ENCODE measurements at regions not wholly inside any gene's neighbourhood (a gene's known extent, or its start where the extent isn't known, plus 50 kb on each side); places are given as distances from the start of the nearest gene placed in this dataset.
"Not testable (repeated sequence)": the region's sequence is repeated elsewhere in the genome, so short reads cannot be mapped to it uniquely, and the experiment has no call there.

DNA sequence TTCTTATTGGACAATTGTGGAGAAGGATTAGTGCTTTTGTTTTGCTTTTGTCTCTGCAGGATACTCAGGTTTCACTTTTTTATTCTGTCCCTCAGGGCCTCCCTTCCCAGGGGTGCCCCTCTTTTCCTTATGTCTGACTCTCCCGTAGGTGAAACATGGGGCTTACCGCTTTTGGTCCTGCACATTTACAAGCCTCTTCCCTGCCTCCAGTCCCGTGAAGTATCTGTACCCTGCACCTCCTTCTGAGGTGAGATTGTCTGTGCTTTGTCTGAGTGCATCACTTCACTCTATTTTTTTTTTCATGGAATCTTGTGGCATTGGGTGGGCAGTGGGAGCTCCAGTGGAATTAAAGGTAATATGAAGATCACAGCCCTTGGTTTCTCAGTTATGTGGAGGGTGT is 758.1 kb upstream of the TPTE start:
- no peak for DNase-seq (ENCODE audit: low spot score)

DNA sequence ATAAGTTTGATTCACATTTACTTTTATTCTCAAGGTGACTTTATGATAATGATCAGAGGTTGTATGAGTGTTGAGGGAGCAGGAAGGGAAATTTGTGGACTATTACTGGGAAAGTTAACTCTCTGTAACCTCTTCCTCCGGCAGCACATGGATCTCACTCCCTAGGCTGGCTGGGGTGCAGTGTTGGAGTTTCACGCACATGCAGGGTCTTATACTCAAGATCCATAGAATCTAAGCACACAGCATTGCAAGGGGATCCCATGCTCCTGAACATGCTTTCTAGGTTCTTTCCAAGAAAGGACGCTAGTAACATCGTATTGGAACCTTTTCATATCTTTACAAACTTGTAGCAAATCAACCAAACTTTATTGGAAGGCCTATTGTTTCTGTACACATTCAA is 757.6 kb upstream of the TPTE start:
- DNase-seq (ENCODE audit: low spot score) = no peak

DNA sequence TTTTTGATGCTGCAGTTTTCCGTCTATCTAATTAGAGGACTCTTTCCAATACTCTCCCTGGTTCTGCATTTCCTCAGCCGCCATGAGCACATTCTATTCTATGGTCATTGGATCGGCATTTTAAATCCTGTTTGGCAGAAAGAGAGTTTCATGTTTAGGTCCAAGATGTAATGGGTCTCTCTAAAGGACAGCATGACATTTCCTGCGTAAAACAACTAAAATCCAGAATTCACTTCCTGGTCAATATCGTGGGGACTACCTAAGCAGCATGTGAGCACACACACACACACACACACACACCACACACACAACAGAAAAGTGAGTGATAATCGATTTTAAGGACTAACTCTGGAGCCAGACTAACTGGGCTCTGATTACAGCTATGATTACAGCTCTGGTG is 757.1 kb upstream of the TPTE start:
- DNase-seq (ENCODE audit: low spot score) = not testable (repeated sequence)

DNA sequence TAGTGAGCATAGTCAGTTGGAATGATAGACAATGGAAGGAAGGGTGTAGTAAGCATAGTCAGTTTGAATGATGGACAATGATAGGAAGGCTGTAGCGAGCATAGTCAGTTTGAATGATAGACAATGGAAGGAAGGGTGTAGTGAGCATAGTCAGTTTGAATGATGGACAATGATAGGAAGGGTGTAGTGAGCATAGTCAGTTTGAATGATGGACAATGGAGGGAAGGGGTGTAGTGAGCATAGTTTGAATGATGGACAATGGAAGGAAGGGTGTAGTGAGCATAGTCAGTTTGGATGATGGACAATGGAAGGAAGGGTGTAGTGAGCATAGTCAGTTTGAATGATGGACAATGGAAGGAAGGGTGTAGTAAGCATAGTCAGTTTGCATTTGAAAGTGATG is 755.8 kb upstream of the TPTE start:
- not testable (repeated sequence) for DNase-seq (ENCODE audit: low spot score)

DNA sequence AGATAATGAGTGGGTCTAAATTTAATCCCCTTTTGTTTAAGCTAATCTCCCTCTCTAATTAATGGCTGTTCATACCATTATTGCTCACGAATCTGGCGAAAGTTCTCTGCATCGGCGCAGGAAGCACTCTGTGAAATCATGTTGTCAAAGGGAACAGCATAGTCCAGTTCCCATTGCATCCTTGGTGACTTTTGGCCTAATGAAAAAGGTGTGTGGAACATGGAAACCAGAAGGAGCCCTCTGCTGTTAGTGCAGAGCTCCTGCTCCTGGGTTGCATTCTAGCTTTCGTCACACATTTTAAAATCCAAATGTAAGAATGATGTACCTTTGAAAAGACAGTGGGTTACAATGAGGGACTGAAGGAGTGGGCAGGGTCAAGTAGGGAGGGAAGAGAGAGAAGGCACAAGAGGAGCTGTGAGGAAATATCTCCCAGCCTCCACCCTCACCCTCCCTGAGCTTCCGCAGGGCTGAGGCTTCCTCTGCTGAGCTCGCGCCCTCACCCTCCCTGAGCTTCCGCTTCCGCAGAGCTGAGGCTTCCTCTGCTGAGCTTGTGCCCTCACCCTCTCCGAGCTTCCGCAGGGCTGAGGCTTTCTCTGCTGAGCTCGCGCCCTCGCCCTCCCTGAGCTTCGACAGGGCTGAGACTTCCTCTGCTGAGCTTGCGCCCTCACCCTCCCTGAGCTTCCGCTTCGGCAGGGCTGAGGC is 754.3 kb upstream of the TPTE start:
- not testable (repeated sequence) for DNase-seq (ENCODE audit: low spot score)

DNA sequence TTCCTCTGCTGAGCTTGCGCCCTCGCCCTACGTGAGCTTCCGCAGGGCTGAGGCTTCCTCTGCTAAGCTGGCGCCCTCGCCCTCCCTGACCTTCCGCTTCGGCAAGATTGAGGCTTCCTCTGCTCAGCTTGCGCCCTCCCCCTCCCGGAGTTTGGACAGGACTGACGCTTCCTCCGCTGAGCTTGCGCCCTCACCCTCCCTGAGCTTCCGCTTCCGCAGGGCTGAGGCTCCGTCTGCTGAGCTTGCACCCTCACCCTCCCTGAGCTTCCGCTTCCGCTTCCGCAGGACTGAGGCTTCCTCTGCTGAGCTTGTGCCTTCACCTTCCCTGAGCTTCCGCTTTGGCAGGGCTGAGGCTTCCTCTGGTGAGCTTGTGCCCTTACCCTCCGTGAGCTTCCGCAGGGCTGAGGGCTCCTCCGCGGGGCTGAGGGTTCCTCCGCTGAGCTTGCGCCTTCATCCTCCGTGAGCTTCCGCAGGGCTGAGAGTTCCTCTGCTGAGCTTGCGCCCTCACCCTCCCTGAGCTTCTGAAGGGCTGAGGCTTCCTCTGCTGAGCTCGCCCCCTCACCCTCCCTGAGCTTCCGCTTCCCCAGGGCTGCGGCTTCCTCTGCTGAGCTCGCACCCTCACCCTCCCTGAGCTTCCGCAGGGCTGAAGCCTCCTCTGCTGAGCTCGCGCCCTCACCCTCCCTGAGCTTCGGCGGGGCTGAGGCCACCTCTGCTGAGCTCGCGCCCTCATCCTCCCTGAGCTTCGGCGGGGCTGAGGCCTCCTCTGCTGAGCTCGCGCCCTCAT is 753.6 kb upstream of the TPTE start:
- no peak for DNase-seq (ENCODE audit: low spot score)

DNA sequence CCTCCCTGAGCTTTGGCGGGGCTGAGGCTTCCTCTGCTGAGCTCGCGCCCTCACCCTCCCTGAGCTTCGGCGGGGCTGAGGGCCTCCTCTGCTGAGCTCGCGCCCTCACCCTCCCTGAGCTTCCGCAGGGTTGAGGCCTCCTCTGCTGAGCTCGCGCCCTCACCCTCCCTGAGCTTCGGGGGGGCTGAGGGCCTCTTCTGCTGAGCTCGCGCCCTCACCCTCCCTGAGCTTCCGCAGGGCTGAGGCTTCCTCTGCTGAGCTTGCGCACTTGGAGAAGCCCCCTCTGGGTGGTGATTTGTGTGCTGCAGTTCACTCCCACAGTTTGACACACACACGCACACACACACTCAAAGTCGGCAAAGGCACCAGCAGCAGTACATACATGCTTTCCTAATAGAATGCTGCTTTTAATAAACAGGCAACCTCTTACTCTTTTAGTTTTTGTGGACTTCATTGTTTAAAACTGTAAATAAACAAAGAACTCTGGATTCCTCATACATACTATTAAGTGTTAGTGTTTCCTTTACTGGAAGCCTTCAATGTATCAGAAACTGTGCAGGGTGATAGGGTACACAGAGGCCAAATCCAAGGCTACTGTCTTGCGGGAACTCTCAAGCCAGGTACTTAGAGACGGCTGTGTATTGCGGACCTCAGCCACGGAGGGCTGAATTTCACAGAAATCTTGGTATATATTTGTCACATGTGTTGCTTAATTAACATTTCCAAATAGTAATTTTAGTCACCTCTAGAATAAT is 752.8 kb upstream of the TPTE start:
- not testable (repeated sequence) for DNase-seq (ENCODE audit: low spot score)

DNA sequence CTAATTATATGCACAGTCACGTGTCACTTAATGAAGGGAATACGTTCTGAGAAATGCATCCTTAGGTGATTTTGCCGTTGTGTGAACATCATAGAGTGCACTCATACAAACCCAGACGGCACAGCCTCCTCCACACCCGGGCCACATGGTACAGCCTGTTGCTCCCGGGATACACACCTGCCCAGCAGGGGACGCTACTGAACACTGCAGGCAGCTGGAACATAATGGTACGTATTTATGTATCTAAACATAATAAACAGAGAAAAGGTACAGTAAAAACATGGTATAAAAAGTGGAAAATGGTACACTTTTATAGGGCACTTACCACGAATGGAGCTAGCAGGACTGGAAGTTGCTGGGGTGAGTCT is 752.3 kb upstream of the TPTE start:
- not testable (repeated sequence) for DNase-seq (ENCODE audit: low spot score)

DNA sequence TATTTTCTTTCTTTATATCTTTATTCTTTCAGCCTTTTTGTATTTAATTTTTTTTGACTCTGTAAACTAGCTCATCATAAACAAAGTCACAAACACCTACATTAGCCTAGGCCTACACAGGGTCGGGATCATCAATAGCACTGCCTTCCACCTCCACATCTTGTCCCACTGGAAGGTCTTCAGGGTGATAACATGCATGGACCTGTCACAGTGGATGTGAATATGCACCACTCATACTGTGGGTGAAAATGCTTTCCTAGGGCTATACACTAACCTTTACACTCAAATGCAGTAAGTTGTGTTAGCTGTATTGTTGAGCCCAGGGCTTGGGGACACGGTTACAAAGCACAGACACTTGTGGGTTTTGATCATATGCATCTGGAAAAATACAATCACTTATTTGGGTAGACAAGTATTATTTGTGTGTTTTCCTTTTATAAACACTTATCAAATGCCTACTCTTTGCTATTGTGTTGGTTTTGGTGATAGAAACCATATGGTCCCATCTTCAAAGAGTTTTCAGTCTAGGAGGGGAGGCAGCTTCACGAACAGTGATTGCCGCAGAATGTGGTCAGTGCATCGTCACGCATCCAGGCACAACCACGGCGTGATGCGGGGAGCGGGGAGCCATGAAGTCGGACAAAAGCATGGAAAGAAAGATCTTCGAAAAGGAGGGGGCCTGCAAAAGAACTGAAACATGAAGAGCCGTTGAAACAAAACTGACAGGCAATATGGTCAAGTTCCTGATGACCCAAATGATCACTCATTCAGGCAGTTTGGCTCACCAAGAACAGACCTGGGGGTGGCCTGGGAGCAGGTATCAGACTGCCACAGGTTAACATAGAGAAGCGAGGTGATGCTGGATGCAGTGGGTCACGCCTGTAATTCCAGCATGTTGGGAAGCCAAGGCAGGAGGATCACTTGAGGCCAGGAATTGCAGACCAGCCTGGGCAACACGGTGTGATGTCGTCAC is 751.4 kb upstream of the TPTE start:
- not testable (repeated sequence) for DNase-seq (ENCODE audit: low spot score)

DNA sequence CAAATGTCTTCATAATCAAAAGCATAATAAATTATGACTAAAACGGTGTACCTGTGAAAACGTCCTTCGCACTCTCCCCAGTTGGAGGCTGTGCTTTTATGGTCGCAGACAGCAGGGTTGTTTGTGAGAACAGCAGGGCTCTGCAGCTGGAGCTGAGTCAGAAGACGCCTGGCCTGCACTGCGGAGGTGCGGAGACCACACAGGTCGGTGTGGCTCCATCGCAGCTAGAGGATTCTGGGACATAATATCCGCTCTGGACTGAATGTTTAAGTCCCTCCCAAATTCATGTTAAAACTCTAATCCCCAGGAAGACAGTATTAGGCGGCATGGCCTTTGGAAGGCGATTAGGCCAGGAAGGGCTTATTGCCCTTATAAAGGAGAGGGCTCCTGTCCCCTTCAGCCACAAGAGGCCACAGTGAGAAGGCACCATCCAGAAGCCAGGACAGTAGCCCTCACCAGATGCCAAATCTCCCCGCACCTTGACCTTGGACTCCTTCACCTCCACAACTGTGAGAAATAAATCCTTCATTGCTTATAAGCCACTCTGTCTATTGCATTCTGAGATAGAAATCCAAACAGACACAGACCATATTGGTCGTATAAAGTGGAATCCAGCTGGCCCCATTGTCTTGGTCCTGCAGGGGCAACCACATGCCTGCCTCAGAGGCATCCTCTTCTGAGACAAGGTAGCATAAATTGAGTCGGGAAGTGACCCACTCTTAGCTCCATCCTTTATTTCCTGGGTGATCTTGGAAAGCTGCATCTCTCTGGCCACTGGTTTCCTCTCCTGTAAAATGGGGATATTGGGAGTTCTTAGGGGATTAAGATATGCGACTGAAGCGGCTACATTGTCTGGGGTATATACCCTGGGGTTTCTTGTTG is 749.7 kb upstream of the TPTE start:
- DNase-seq (ENCODE audit: low spot score) = not testable (repeated sequence)

DNA sequence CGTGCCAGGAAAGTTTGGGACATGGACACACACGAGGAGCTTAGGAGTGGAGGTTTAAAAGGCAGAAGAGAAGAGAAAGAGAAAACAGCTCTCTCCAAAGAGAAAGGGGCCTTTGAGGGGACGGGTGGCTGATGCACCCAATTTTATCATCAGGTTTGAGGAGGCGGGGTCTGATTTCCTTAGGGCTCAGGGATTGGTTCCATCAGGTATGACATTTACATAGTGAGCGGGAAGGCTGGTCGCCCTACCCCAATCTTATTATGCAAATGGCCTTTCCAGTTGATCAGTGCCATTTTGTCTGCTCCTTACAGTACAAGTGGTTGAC is 749.1 kb upstream of the TPTE start:
- no peak for DNase-seq (ENCODE audit: low spot score)

DNA sequence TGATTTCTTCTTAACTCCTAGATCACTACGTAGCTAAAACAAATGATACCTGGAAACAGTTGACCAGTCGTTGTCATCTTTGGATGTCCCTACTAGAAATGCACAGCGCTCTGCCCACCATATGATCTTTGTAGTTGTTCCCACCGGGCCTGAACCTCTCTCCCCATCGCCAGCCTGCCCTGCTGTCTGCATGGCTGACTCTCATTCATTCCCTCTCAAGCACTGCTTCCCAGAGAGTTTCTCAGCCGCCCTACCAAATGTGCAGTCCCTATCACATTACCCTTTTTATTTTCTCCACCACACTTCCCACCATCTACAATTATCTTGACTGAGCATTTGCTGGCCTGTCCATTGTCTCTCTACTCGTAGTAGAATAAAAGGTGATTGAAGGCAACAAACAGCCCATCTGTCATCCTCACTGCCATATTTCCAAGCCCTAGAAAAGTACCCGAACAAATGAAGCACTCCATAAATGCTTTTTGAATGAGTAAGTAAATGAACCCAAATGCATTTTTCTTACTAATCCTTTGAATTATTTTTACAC is 748.4 kb upstream of the TPTE start:
- DNase-seq (ENCODE audit: low spot score) = not testable (repeated sequence)

DNA sequence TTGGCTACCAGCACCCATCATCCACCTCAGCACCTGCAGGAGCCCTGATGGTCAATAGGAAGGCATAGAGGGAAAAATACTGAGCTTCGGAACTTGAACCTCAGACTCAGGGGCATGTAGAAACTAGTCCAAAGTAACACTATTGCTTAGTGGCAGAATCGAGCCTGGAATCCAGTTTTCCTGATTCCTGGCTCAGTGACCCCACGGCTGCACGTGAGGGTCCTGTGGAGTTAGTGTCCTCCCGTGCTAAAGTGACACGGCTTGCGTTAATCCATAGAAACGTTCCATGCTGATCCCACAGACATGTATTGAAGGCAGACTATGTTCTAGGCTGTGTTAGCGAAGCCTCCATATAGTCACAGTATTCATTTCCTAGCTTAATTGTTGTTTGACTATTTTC is 747.0 kb upstream of the TPTE start:
- no peak for DNase-seq (ENCODE audit: low spot score)

DNA sequence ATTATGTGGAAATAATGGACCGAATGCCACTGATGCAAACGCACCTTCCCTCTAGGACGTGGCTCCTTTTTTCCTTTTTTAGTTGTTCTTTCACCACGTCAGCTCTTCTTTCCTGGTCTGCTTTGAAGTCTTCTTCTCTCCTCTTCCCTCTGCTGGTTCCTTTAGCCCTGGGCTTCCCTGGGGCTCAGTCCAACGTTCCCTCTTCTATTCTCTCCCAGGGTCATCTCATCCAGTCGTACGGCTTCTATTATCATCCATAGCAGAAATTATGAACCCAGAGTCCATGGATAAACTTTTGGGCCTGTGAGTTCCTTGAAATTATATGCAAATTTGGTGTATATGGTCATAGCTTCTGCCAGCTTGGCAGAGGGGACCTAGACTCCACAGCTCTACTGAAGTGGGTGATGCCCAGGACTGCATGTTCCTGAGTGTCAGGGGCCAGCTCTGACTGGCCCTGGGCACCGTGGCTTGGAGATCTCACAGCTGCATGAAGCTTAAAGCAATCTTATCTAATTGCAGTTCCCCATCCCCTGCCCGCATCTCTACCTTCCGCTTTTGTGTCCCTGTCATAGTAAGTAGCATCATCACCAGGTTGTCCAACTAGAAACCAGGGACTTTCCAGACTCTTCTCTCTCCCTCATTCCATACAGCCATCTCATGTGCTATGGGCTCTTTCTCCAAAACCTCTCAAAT is 746.3 kb upstream of the TPTE start:
- DNase-seq (ENCODE audit: low spot score) = not testable (repeated sequence)

DNA sequence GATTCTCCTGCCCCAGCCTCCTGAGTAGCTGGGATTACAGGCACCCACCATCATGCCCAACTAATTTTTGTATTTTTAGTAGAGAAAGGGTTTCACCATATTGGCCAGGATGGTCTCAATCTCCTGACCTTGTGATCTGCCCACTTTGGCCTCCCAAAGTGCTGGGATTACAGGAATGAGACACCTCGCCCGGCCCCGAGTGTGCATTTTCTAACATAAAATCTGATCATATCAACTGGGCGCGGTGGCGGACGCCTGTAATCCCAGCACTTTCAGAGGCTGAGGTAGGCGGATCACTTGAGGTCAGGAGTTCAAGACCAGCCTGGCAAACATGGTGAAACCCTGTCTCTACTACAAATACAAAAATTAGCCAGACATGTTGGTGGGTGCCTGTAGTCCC is 745.5 kb upstream of the TPTE start:
- not testable (repeated sequence) for DNase-seq (ENCODE audit: low spot score)

DNA sequence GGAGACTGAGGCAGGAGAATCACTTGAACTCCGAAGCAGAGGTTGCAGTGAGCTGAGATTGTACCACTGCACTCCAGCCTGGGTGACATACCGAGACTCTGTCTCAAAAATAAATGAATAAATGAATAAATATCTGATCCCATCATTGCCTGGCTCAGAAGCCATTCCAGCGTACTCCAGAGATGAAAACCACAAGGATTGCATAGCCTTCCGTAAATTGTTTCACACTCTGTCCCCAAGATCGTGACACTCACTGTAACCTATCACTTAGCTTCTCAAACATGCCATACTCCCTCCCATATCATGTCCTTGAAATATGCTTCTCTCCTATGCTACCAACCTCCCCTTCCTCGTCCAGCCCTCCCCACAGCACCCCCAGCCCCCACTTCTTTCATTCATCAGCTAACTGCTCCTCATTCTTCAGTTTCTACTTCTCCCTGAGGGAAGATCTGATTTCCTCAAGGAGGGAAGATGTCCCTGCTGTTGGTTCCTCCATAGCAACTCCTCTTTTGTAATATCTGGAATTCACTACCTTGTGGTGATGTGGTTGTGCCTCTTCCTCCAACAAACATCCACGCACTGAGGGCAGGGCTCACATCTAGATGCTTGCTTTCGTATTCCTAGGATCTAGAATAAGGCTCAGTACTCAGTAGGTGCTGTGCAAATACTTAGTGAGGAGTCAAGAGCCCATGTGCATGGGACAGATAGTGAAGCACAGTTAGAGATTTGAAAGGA is 744.9 kb upstream of the TPTE start:
- DNase-seq (ENCODE audit: low spot score) = not testable (repeated sequence)

DNA sequence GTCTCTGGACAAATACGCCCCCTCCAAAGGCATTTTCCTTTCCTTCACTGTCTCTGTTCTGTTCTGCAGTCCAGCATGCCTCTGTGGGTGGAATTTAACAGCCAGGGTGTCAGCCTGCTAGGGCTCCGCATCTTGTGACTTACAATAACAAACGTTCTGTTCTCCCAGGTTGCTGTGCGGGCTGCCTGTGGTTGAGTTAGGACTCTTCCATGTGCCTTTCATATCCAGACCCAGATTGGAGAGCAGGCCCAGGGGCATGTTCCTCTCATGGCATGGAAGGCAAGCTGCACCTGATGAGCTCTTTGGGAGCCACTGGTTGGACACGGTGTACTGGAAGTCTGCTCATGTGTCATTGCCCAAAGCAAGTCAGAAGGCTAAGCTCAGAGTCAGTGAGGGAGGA is 742.8 kb upstream of the TPTE start:
- DNase-seq (ENCODE audit: low spot score) = peak; percentile 92

DNA sequence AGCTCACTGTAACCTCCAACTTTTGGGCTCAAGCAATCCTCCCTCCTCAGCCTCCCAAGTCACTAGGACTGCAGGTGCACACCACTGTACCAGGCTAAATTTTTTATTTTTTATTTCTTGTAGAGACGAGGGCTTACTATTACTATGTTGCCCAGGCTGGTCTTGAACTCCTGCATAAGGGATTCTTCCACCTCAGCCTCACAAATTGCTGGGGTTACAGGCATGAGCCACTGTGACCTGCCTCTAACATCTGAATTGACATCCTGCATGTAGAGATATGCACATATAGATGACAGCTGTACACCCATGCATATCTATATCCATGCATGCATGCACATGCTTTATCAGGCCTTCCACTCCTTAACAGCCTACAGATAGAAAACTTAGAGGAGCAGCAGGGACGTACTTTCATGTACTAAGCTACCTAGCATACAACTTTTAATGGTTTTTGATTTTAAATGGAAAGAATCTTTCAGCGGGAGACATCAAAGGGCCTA is 740.9 kb upstream of the TPTE start:
- DNase-seq (ENCODE audit: low spot score) = no peak
